ENCODE measurements at regions not wholly inside any gene's neighbourhood (a gene's known extent, or its start where the extent isn't known, plus 50 kb on each side); places are given as distances from the start of the nearest gene placed in this dataset.

GRCh38 chr17:59466946-59467801, 98.2 kb upstream of the DHX40 start (continued):
- TF ChIP-seq MXD3 (CRISPR knock-in tag; IDR thresholded peaks at IDR 0.05) = no peak
- no peak for TF ChIP-seq ZNF24 (IDR thresholded peaks at IDR 0.05)
- no peak for TF ChIP-seq ZKSCAN8 (CRISPR knock-in tag; IDR thresholded peaks at IDR 0.05; ENCODE audit: borderline replicate concordance)
- no peak for TF ChIP-seq ZSCAN5A (CRISPR knock-in tag; IDR thresholded peaks at IDR 0.05; ENCODE audit: borderline replicate concordance)
- TF ChIP-seq NFYC (CRISPR knock-in tag; IDR thresholded peaks at IDR 0.05) = no peak
- TF ChIP-seq POLR2A (IDR thresholded peaks at IDR 0.05; ENCODE audit: insufficient read depth in 1 of 2, low read depth in 2 of 2, low read length in 2 of 2) = no peak
- TF ChIP-seq HNRNPLL (IDR thresholded peaks at IDR 0.05; ENCODE audit: low read depth, low read length, poor library complexity, severe bottlenecking) = no peak
- no peak for TF ChIP-seq BRF2 (CRISPR knock-in tag; IDR thresholded peaks at IDR 0.05)
- peak; percentile 16; the same call in 1 of the 2 replicates for TF ChIP-seq HOMEZ (CRISPR knock-in tag; IDR thresholded peaks at IDR 0.05; ENCODE audit: low read depth)
- TF ChIP-seq ZC3H13 (CRISPR knock-in tag; IDR thresholded peaks at IDR 0.05) = 0 out of 2 replicates have a peak, but pooled peaks have one; percentile 29
- TF ChIP-seq RFXANK (CRISPR knock-in tag; IDR thresholded peaks at IDR 0.05) = no peak
- no peak for TF ChIP-seq ZNF878 (CRISPR knock-in tag; IDR thresholded peaks at IDR 0.05)
- no peak for TF ChIP-seq U2AF1 (optimal IDR thresholded peaks at IDR 0.05; ENCODE audit: low read depth, low read length)
- no peak for TF ChIP-seq ARID3A (IDR thresholded peaks at IDR 0.05; ENCODE audit: low read depth, low read length)
- TF ChIP-seq ZNF576 (CRISPR knock-in tag; IDR thresholded peaks at IDR 0.05) = no peak
- peak; percentile 25; the same call in 1 of the 2 replicates for TF ChIP-seq HOXA3 (CRISPR knock-in tag; IDR thresholded peaks at IDR 0.05)
- no peak for TF ChIP-seq NR3C1 (CRISPR knock-in tag; IDR thresholded peaks at IDR 0.05)
- no peak for TF ChIP-seq ZNF501 (CRISPR knock-in tag; IDR thresholded peaks at IDR 0.05)
- no peak for TF ChIP-seq ZNF414 (CRISPR knock-in tag; IDR thresholded peaks at IDR 0.05)
- no peak for TF ChIP-seq NR1H2 (CRISPR knock-in tag; IDR thresholded peaks at IDR 0.05; ENCODE audit: borderline replicate concordance, low read depth)
- no peak for TF ChIP-seq SP140L (CRISPR knock-in tag; IDR thresholded peaks at IDR 0.05; ENCODE audit: borderline replicate concordance)
- TF ChIP-seq NFKB2 (CRISPR knock-in tag; IDR thresholded peaks at IDR 0.05; ENCODE audit: borderline replicate concordance) = no peak
- no peak for TF ChIP-seq ZNF430 (CRISPR knock-in tag; IDR thresholded peaks at IDR 0.05)
- no peak for TF ChIP-seq ATF7-NPFF (CRISPR knock-in tag; IDR thresholded peaks at IDR 0.05; ENCODE audit: low read depth)
